ENCODE measurements at regions not wholly inside any gene's neighbourhood (a gene's known extent, or its start where the extent isn't known, plus 50 kb on each side); places are given as distances from the start of the nearest gene placed in this dataset.

DNA sequence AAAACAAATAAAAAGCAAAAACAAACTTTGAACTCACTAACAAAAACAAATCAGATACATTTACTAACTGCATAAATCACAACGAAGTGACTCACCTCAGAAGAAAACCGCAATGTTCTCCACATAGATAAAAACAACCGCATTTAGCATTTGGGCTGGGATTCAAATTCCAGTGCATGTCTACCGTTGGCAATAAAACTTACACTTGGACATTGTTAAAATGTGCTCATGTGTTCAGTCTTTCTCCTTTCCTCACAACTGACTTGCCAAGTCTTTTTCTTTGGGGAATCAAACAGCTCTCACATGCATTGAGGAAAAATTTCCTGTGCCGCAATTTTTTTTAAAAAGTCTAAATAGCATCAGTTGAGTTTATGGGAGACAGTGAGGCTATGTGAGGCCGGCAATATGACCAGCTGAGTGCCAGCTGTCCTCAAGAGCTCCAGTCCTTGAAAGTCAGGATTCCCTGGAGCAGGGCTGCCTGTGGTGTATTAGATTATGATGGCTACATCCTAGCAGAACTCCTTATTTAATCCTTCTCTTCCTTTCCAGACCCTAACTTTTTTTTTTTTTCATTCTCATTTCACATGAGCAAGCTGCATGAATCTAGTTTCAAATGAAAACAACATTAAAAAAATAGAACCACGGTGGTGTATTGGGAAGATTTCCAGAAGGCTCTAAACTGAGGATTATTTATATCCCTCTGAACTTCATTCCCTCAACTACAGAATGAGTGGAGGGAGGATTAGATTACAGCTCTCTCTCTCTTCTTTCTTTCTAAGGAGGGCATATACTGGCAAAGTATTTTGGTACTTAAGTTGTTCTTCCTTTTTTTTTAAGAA is 70.2 kb upstream of the MEIS1 start:
- Histone ChIP-seq H2AFZ (ENCODE audit: low read depth) (no peak overlapping the region), H4K20me1 (ENCODE audit: insufficient read depth) (no peaks in the 10 kb centered on the region), H3K9me3 (no peaks in the 10 kb centered on the region), H3K4me1 (ENCODE audit: control insufficient read depth in 1 of 2, insufficient read depth in 2 of 2, low read depth in 1 of 2, low read length in 1 of 2) (peaks cover 0 to 3% of the 10 kb centered on the region in 2 experiments; a peak in 2 of 4 replicates), H3K27me3 (ENCODE audit: insufficient read depth) (no peaks in the 10 kb centered on the region; the same call in 1 of the 2 replicates), H3K9ac (no peak overlapping the region), H3K4me3 (ENCODE audit: low read depth in 2 of 2, low read length in 1 of 2) (no peak overlapping the region), H3F3A (replicated peaks; ENCODE audit: insufficient read depth) (no peaks in the 10 kb centered on the region), H3K36me3 (replicated peaks in 1 of 2; ENCODE audit: control insufficient read depth in 1 of 2, insufficient read depth in 2 of 2, low read length in 1 of 2) (no peaks in the 10 kb centered on the region), H3K4me2 (no peak overlapping the region), H3K9me2 (no peaks in the 10 kb centered on the region), H3K79me2 (ENCODE audit: insufficient read depth) (no peaks in the 10 kb centered on the region), H3K27ac (ENCODE audit: low read depth in 2 of 2, low read length in 1 of 2) (no peak overlapping the region)
- ChIA-PET POLR2A (no interaction called here), CTCF (interaction anchor here (0.7 to 1.0 kb wide), 2 partner anchors 11 to 191 kb away, joined by 3 read pairs; no protein-coding TSS in a partner anchor)
- TF ChIP-seq FOSL2 (IDR thresholded peaks at IDR 0.05; ENCODE audit: borderline replicate concordance, low read depth), result peak; percentile 39; the same call in 1 of the 2 replicates
- TF ChIP-seq NFIC (IDR thresholded peaks at IDR 0.05; ENCODE audit: borderline replicate concordance), result 0 out of 2 replicates have a peak, but pooled peaks have one; percentile 15
- TF ChIP-seq JUND (IDR thresholded peaks at IDR 0.05), result peak; percentile 42; the same call in 1 of the 2 replicates
- TF ChIP-seq MXI1 (IDR thresholded peaks at IDR 0.05; ENCODE audit: low read depth, low read length), result no peak
- no peak for TF ChIP-seq POLR2AphosphoS5 (IDR thresholded peaks at IDR 0.05; ENCODE audit: low read depth, low read length)
- TF ChIP-seq GATA2 (CRISPR knock-in tag; IDR thresholded peaks at IDR 0.05), result no peak
- TF ChIP-seq, protein P1, sequence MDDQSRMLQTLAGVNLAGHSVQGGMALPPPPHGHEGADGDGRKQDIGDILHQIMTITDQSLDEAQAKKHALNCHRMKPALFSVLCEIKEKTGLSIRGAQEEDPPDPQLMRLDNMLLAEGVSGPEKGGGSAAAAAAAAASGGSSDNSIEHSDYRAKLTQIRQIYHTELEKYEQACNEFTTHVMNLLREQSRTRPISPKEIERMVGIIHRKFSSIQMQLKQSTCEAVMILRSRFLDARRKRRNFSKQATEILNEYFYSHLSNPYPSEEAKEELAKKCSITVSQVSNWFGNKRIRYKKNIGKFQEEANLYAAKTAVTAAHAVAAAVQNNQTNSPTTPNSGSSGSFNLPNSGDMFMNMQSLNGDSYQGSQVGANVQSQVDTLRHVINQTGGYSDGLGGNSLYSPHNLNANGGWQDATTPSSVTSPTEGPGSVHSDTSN (IDR thresholded peaks at IDR 0.05), result peak; percentile 56
- no peak for TF ChIP-seq SMC3 (IDR thresholded peaks at IDR 0.05; ENCODE audit: low read depth, low read length)
- TF ChIP-seq RCOR1 (IDR thresholded peaks at IDR 0.05; ENCODE audit: low read length), result no peak
- peak; percentile 51 for TF ChIP-seq TCF12 (IDR thresholded peaks at IDR 0.05)
- TF ChIP-seq EP300 (IDR thresholded peaks at IDR 0.05; ENCODE audit: borderline replicate concordance in 1 of 2, low read depth in 1 of 2, low read length in 1 of 2), result no peak
- 41% methylated on average over 7 of the region's 7 CpGs for WGBS (ENCODE audit: low lambda C conversion rate)
- DNase-seq, result no peak

DNA sequence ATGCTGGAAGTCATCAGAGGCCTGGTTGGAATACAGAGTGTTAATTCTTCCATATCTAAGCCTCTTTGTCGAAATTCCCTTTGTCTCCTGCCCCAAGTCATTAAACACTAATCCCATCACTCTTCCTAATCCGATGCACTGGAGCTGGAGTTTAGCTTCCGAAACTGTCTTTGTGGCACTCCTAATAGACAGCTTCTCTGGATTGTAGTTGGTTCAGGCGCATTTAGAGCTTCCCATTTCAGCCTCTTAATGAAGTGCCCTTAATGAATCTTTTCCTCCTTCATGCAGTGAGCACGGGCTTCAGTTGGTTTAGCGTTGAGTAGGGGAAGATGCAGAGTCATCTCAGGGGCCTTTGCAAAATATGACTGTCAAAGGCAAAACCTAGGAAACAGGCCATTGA is 72.2 kb upstream of the MEIS1 start:
- no peak for DNase-seq
- H3K79me2 ChIP-seq (ENCODE audit: insufficient read depth), result no peaks in the 10 kb centered on the region
- no peaks in the 10 kb centered on the region for H3K9me3 ChIP-seq
- H3K36me3 ChIP-seq (replicated peaks in 1 of 2; ENCODE audit: control insufficient read depth in 1 of 2, insufficient read depth in 2 of 2, low read length in 1 of 2), result no peaks in the 10 kb centered on the region
- TF ChIP-seq, protein P2, sequence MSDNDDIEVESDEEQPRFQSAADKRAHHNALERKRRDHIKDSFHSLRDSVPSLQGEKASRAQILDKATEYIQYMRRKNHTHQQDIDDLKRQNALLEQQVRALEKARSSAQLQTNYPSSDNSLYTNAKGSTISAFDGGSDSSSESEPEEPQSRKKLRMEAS (IDR thresholded peaks at IDR 0.05; ENCODE audit: low read depth), result no peak
- no peak for TF ChIP-seq POLR2AphosphoS5 (IDR thresholded peaks at IDR 0.05; ENCODE audit: low read depth, low read length)
- TF ChIP-seq, protein P3, sequence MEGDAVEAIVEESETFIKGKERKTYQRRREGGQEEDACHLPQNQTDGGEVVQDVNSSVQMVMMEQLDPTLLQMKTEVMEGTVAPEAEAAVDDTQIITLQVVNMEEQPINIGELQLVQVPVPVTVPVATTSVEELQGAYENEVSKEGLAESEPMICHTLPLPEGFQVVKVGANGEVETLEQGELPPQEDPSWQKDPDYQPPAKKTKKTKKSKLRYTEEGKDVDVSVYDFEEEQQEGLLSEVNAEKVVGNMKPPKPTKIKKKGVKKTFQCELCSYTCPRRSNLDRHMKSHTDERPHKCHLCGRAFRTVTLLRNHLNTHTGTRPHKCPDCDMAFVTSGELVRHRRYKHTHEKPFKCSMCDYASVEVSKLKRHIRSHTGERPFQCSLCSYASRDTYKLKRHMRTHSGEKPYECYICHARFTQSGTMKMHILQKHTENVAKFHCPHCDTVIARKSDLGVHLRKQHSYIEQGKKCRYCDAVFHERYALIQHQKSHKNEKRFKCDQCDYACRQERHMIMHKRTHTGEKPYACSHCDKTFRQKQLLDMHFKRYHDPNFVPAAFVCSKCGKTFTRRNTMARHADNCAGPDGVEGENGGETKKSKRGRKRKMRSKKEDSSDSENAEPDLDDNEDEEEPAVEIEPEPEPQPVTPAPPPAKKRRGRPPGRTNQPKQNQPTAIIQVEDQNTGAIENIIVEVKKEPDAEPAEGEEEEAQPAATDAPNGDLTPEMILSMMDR (IDR thresholded peaks at IDR 0.05), result no peak
- TF ChIP-seq NFIC (IDR thresholded peaks at IDR 0.05; ENCODE audit: borderline replicate concordance), result no peak
- no peak for TF ChIP-seq GABPA (IDR thresholded peaks at IDR 0.05; ENCODE audit: low read depth)
- no peak for TF ChIP-seq SIN3A (IDR thresholded peaks at IDR 0.05; ENCODE audit: borderline replicate concordance, low read depth, low read length)
- no peak for TF ChIP-seq FOSL2 (IDR thresholded peaks at IDR 0.05; ENCODE audit: borderline replicate concordance, low read depth)
- no peak for TF ChIP-seq TAF1 (IDR thresholded peaks at IDR 0.05; ENCODE audit: borderline replicate concordance, low read depth, low read length)
- TF ChIP-seq JUND (IDR thresholded peaks at IDR 0.05), result no peak
- no peaks in the 10 kb centered on the region for H4K20me1 ChIP-seq (ENCODE audit: insufficient read depth)
- peaks cover 0 to 3% of the 10 kb centered on the region in 2 experiments; a peak in 2 of 4 replicates for H3K4me1 ChIP-seq (ENCODE audit: control insufficient read depth in 1 of 2, insufficient read depth in 2 of 2, low read depth in 1 of 2, low read length in 1 of 2)
- H3K4me2 ChIP-seq, result no peak overlapping the region
- H3K9ac ChIP-seq, result no peak overlapping the region
- ChIA-PET POLR2A (no interaction called here), CTCF (interaction anchor here (0.7 to 1.3 kb wide), 2 partner anchors 9 to 18 kb away, joined by 3 to 4 read pairs; no protein-coding TSS in a partner anchor)
- H3K9me2 ChIP-seq, result no peaks in the 10 kb centered on the region
- no peaks in the 10 kb centered on the region; the same call in 1 of the 2 replicates for H3K27me3 ChIP-seq (ENCODE audit: insufficient read depth)
- H3K27ac ChIP-seq (ENCODE audit: low read depth in 2 of 2, low read length in 1 of 2), result no peak overlapping the region
- H3F3A ChIP-seq (replicated peaks; ENCODE audit: insufficient read depth), result no peaks in the 10 kb centered on the region
- no peak overlapping the region for H3K4me3 ChIP-seq (ENCODE audit: low read depth in 2 of 2, low read length in 1 of 2)
- H2AFZ ChIP-seq (ENCODE audit: low read depth), result no peak overlapping the region
- 37% methylated on average over 6 of the region's 6 CpGs for WGBS (ENCODE audit: low lambda C conversion rate)
